Suprapubic skin (tissue), 3 donors: ENCODE measurements at regions not wholly inside any gene's neighbourhood (a gene's known extent, or its start where the extent isn't known, plus 50 kb on each side); places are given as distances from the start of the nearest gene placed in this dataset.

ENCODE experiments used
- CTCF ChIP-seq, 2 donors: fragments of 200-600 bp in 1 of 2; fragments of 450-650 bp in 1 of 2; sonication (generic) in 1 of 2; IDR thresholded peaks; one replicate each; pipeline ENCODE4 v1.5.1; 2016 to 2019; ENCODE audit warnings: antibody characterized with exemption in 2 of 2, mild to moderate bottlenecking in 1 of 2, moderate library complexity in 1 of 2
- POLR2A ChIP-seq, 2 donors: fragments of 450-650 bp; IDR thresholded peaks; one replicate each; pipeline ENCODE4 v1.6.1; 2017; ENCODE audit warnings: antibody characterized with exemption in 2 of 2, mild to moderate bottlenecking in 2 of 2, moderate library complexity in 2 of 2

DNA sequence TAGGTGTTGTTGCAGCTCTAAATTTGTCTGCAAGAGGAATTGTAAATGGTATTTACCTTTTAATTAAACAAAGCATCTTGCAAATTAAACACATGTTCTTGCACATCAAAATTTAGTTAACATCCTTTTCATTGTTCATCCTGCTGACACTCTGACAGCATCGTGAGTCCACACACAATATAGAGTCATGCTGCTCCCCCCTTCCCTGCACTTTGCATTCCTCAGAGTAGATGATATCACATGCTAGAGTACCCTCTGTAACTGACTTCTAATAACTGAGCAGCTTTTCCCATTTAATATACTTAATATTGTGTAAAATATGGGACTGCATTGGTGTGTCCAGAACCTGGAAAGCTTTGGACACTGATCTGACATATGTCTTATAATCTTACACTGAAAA lies 138.8 kb upstream of the DPYD start:
- TF ChIP-seq CTCF (IDR thresholded peaks at IDR 0.05) (no peak), POLR2A (IDR thresholded peaks at IDR 0.05) (no peak)
